ENCODE measurements at regions not wholly inside any gene's neighbourhood (a gene's known extent, or its start where the extent isn't known, plus 50 kb on each side); places are given as distances from the start of the nearest gene placed in this dataset.

GRCh38 chr6:106895703-106896040 lies 78.9 kb downstream of the CD24 start:
- no peak for TF ChIP-seq EP300 (IDR thresholded peaks at IDR 0.05; ENCODE audit: borderline replicate concordance)
- no peak for TF ChIP-seq MAX (IDR thresholded peaks at IDR 0.05)
- no peak for TF ChIP-seq CEBPB (IDR thresholded peaks at IDR 0.05)
- TF ChIP-seq RAD21 (IDR thresholded peaks at IDR 0.05; ENCODE audit: low read depth) = no peak
- TF ChIP-seq, protein P1, sequence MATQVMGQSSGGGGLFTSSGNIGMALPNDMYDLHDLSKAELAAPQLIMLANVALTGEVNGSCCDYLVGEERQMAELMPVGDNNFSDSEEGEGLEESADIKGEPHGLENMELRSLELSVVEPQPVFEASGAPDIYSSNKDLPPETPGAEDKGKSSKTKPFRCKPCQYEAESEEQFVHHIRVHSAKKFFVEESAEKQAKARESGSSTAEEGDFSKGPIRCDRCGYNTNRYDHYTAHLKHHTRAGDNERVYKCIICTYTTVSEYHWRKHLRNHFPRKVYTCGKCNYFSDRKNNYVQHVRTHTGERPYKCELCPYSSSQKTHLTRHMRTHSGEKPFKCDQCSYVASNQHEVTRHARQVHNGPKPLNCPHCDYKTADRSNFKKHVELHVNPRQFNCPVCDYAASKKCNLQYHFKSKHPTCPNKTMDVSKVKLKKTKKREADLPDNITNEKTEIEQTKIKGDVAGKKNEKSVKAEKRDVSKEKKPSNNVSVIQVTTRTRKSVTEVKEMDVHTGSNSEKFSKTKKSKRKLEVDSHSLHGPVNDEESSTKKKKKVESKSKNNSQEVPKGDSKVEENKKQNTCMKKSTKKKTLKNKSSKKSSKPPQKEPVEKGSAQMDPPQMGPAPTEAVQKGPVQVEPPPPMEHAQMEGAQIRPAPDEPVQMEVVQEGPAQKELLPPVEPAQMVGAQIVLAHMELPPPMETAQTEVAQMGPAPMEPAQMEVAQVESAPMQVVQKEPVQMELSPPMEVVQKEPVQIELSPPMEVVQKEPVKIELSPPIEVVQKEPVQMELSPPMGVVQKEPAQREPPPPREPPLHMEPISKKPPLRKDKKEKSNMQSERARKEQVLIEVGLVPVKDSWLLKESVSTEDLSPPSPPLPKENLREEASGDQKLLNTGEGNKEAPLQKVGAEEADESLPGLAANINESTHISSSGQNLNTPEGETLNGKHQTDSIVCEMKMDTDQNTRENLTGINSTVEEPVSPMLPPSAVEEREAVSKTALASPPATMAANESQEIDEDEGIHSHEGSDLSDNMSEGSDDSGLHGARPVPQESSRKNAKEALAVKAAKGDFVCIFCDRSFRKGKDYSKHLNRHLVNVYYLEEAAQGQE (IDR thresholded peaks at IDR 0.05; ENCODE audit: low read depth) = no peak
- TF ChIP-seq TAF1 (IDR thresholded peaks at IDR 0.05; ENCODE audit: low read depth) = no peak

Measured in Ishikawa (cell line).